ENCODE measurements at regions not wholly inside any gene's neighbourhood (a gene's known extent, or its start where the extent isn't known, plus 50 kb on each side); places are given as distances from the start of the nearest gene placed in this dataset.

GRCh38 chr6:115360602-115361325 is 699.9 kb downstream of the FRK start:
- no peak overlapping the region for H3K27ac Mint-ChIP-seq
- H3K27me3 Mint-ChIP-seq (ENCODE audit: low read depth, poor library complexity), result peaks cover under 1% of the 10 kb centered on the region
- no peaks in the 10 kb centered on the region for H3K36me3 Mint-ChIP-seq (ENCODE audit: low read depth)
- TF ChIP-seq CTCF (IDR thresholded peaks at IDR 0.05), result no peak
- H3K4me3 Mint-ChIP-seq, result no peak overlapping the region
- H3K4me1 Mint-ChIP-seq, result no peaks in the 10 kb centered on the region
- peaks cover 9% of the 10 kb centered on the region for H3K9me3 Mint-ChIP-seq
- DNase-seq, result no peak

GRCh38 chr6:115358616-115359015 is 702.1 kb downstream of the FRK start:
- no peaks in the 10 kb centered on the region for H3K9me3 Mint-ChIP-seq
- no peaks in the 10 kb centered on the region for H3K4me1 Mint-ChIP-seq
- DNase-seq, result no peak
- no peak for TF ChIP-seq CTCF (IDR thresholded peaks at IDR 0.05)
- H3K4me3 Mint-ChIP-seq, result no peak overlapping the region
- H3K27me3 Mint-ChIP-seq (ENCODE audit: low read depth, poor library complexity), result no peaks in the 10 kb centered on the region
- no peak overlapping the region for H3K27ac Mint-ChIP-seq
- no peaks in the 10 kb centered on the region for H3K36me3 Mint-ChIP-seq (ENCODE audit: low read depth)

- H3K36me3 Mint-ChIP-seq (ENCODE audit: low read depth), result no peaks in the 10 kb centered on the region
- H3K27ac Mint-ChIP-seq, result no peak overlapping the region
- peaks cover under 1% of the 10 kb centered on the region for H3K27me3 Mint-ChIP-seq (ENCODE audit: low read depth, poor library complexity)
- no peaks in the 10 kb centered on the region for H3K9me3 Mint-ChIP-seq
- no peak for TF ChIP-seq CTCF (IDR thresholded peaks at IDR 0.05)
- DNase-seq, result no peak
- H3K4me3 Mint-ChIP-seq, result no peak overlapping the region
- H3K4me1 Mint-ChIP-seq, result no peaks in the 10 kb centered on the region
Observed at GRCh38 chr6:115356371-115356770, 704.3 kb downstream of the FRK start.

- H3K4me3 Mint-ChIP-seq, result no peak overlapping the region
- H3K4me1 Mint-ChIP-seq, result no peaks in the 10 kb centered on the region
- no peak for DNase-seq
- H3K27ac Mint-ChIP-seq, result no peak overlapping the region
- no peaks in the 10 kb centered on the region for H3K9me3 Mint-ChIP-seq
- no peaks in the 10 kb centered on the region for H3K27me3 Mint-ChIP-seq (ENCODE audit: low read depth, poor library complexity)
- no peaks in the 10 kb centered on the region for H3K36me3 Mint-ChIP-seq (ENCODE audit: low read depth)
- no peak for TF ChIP-seq CTCF (IDR thresholded peaks at IDR 0.05)
Observed at GRCh38 chr6:115323001-115323400, 737.7 kb downstream of the FRK start.

GRCh38 chr6:115319823-115320222 is 740.9 kb downstream of the FRK start:
- Mint-ChIP-seq H3K27me3 (ENCODE audit: low read depth, poor library complexity) (no peaks in the 10 kb centered on the region), H3K9me3 (no peaks in the 10 kb centered on the region), H3K4me3 (no peak overlapping the region), H3K36me3 (ENCODE audit: low read depth) (no peaks in the 10 kb centered on the region), H3K27ac (no peak overlapping the region), H3K4me1 (peaks cover 9% of the 10 kb centered on the region)
- no peak for DNase-seq
- TF ChIP-seq CTCF (IDR thresholded peaks at IDR 0.05), result no peak

- TF ChIP-seq CTCF (IDR thresholded peaks at IDR 0.05), result no peak
- peaks cover 46% of the 10 kb centered on the region for H3K9me3 Mint-ChIP-seq
- no peak overlapping the region for H3K27ac Mint-ChIP-seq
- no peaks in the 10 kb centered on the region for H3K4me1 Mint-ChIP-seq
- no peaks in the 10 kb centered on the region for H3K27me3 Mint-ChIP-seq (ENCODE audit: low read depth, poor library complexity)
- H3K4me3 Mint-ChIP-seq, result no peak overlapping the region
- DNase-seq, result no peak
- no peaks in the 10 kb centered on the region for H3K36me3 Mint-ChIP-seq (ENCODE audit: low read depth)
Observed at GRCh38 chr6:115310156-115310555, 750.5 kb downstream of the FRK start.
